Kidney capillary endothelial cell (primary cell): ENCODE measurements at regions not wholly inside any gene's neighbourhood (a gene's known extent, or its start where the extent isn't known, plus 50 kb on each side); places are given as distances from the start of the nearest gene placed in this dataset.

ENCODE experiments used
- DNase-seq: peaks from one replicate; pipeline ENCODE4 v3.0.0-alpha.2; 2018; ENCODE audit warnings: low spot score

DNA sequence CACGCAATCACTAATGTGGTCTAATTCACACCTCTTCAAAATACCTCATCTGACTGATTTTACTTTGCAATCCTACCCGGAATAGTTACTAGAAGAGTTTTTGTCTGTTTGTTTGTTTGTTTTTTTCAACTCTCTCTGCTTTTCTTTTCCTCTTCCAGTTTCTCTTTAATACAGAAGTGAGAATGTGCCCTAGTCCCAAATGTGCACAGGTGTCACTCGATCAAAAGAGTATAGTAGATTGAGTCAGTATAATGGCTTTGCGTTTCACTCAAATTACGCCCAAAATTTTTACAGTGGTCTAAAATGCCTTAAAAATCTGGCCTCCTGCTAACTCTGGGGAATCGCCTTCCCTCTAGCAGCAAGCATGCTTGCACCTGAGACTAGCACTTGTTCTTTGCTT, 1536.8 kb downstream of the KCNT2 start:
- DNase-seq, result no peak

DNA sequence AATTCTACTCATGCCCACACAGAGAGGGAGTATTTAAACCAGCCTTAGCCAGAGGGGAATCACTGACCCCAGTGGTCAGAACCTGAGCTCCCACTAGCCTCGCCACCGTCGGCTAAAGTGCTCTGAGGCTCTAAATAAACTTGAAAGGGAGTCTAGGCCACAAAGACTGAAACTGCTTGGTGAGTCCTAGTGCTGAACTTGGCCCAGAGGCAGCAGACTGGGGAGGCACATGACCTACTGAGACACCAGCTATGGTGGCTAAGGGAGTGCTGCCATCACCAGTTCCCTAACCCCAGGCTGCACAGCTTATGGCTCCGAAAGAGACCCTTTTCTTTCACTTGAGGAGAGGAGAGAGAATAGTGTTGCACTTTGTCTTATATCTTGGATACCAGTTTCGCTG, 1542.8 kb downstream of the KCNT2 start:
- DNase-seq, result no peak

DNA sequence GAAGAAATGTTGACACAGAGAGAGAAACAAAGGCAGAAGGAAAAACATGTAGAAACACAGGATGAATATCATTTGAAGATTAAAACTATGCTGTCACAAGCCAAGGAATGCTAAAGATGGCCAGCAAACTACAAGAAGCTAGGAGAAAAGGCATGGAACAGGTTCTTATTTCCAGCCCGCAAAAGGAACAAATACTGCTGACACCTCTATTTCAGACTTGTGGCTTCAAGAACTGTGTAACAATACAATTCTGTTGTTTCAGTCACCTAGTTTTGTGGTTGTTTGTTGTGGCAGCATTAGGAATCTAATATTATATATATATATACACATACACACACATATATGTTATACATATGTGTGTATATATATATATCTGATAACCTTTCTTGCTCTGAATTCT, 1543.9 kb downstream of the KCNT2 start:
- DNase-seq, result no peak

DNA sequence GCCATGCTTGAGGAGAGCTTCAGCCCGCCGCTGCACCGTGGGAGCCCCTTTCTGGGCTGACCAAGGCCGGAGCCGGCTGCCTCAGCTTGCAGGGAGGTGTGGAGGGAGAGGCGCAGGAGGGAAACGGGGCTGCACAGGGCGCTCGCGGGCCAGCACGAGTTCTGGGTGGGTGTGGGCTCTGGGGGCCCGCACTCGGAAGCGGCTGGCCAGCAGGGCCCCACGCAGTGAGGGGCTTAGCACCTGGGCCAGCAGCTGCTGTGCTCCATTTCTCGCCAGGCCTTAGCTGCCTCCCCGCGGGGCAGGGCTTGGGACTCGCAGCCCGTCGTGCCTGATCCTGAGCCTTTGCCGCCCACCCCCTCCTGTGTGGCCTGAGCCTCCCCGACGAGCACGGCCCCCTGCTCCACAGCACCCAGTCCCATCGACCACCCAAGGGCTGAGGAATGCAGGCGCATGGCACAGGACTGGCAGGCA, 1554.0 kb downstream of the KCNT2 start:
- no peak for DNase-seq

DNA sequence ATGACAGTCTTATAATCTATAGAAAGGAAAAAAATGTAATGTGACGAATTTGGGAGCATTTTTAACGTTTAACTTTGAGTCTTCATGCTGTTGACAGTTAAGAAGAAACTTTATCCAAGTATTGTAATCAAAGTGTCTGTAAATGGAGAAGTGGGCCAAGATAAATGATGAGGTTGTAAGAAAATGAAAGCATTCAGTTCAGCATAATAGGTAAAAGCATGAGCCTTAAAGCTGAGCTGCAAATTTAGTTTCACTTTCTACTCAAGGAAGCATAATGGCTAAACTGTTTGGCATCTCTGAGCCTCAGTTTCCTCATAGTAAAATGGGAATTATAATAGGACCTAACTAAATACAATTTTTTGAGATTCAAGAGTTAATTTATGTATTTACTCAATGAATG, 1554.8 kb downstream of the KCNT2 start:
- no peak for DNase-seq

DNA sequence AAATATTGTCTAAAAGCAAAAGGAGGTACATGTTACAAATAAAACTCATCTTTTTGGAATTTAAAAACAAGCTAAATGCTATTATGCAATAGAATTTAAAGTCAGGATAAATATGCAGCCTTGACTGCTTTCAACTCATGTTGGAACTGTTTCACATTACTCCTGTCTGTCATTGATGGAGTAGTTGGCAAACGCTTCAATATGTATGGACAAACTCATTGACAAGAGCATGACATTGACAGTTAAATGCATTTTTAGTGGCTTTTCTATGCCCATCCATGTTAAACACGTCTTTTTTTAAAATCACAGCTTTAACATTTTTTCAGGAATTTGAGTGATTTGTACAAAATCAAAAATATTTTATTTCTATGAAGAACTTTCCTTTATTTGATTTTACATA, 1560.5 kb downstream of the KCNT2 start:
- no peak for DNase-seq

DNA sequence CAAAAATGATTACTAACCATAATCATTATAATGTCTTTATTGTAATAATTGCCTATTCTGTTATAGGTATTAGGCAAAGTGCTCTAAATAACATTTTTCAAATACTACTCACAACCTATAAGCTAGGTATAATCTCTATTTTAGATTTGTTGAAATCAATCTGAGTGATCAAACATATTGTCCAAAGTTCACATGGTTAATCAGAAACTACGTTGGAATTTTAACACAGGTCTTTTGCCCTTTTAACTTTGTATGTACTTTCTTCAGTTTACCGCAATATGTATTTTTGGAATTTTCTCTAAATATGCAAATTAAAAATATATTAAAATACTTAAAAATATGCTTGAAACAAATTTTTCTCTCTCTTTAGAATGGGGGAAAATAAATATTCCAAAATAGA, 1563.2 kb downstream of the KCNT2 start:
- DNase-seq, result no peak

DNA sequence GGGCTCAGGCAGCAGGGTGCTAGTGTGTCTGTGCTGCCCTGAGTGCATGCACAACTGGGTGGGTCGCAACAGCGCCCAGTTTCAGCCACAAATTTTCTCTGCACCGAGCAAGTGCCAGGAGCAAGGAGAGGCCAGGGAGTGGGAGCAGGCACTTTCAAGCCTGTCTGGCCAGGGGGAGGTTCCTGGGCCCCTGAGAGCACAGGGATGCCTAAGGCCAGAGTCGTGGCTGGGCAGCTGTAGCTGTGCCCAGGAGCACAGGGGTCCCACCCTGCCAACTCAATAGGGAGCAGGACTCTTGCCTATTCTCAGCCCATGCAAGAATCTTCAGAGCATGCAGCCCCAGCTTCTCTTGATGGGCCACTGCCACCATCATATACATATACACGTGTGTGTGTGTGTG, 1577.4 kb downstream of the KCNT2 start:
- DNase-seq, result no peak

DNA sequence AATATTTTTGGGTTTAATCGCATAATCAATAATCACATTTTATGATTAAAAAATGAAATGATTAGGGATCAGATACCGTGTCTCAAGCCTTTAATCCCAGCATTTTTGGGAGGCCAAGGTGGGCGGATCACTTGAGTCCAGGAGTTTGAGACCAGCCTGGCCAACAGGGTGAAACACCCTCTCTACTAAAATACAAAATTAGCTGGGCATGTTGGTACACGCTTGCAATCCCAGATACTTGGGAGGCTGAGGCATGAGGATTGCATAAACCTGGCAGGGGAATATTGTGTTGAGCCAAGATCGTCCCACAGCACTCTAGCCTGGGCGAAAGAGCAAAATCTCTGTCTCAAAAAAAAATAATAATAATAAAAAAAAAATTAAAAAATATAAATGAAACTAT, 1581.4 kb downstream of the KCNT2 start:
- DNase-seq, result no peak

DNA sequence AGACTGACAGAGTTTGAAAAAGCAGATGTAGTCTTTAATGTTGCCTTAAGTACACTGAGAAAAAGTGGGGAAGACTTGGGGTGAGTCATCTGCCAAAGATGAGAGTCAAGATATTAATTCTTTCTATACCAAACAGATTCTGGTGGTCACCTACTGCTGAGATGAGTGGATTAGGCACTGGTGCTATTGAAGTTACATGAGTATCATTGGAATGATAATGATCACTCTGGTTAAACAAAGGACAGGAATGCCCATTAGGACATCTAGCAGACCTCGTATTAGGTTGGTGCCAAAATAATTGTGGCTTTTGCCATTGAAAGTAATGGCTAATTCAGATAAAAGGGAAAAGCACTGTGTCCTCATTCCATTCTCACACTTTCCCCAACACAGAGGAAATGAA, 1588.9 kb downstream of the KCNT2 start:
- DNase-seq, result no peak

DNA sequence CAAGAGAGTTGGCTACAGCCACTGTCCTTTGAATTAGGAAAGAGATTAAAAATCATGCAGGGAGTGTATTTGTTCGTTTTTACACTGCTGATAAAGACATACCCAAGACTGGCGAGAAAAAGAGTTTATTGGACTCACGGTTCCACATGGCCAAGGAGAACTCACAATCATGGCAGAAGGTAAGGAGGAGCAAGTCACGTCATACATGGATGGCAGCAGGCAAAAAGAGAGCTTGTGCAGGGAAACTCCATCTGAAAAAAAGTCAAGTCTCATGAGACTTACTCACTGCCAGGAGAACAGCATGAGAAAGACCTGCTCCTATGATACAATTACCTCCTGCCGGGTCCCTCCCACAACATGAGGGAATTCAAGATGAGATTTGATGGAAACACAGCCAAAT, 1595.2 kb downstream of the KCNT2 start:
- DNase-seq, result no peak

DNA sequence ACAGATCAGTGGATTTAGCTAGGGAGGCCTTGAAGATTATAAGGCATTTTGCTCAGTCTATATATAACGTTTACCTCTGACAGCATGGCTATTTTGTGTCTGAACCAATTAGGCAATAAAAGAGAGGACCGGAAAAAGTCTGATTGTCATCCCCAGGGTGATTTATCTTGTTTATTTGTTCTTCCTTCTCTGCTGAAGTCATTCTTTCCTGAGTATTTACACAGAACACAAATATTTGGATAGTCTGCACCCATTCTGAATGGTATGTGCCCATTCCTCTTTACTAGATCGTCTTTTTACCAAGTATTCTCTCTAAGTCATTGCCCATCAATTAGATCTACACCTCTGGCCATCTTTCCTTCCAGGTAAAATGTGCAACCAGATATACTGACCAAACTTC, 1602.9 kb downstream of the KCNT2 start:
- no peak for DNase-seq

DNA sequence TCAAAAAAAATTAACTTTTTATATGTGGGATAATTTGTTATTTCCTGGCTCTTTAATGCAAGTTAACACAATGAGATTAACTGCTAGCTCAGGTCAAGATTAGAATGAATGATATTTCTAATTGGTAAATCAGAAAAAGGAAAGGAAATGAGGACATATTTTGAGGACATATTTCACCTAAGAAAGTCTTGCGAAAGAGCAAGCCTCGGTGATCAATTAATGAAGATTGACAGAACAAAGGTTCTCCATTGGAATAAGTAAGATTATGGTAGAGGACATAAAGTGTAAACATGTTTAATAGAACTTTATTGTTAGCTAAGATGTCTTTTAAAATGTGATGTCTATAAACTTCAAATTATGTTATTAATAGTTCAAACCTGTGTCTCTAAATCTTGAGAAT, 1617.8 kb downstream of the KCNT2 start:
- DNase-seq, result no peak

DNA sequence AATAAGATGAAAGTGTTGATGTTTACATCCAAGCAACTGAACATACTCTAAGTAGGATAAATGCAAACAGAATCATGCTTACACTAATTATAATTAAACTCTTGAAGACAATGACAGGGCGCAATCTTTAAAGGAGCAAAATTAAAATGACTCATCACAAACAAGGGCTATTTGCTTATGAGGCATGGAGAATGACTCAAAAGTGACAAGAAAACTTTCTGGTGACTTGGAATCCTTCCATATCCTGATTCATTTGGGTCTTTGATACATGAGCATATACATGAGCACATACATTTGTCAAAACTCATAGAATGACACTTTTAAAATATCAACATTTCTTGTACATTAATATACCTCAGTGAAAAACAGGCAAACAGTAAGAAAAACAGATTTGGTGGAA, 1632.3 kb downstream of the KCNT2 start:
- peak; percentile 4 for DNase-seq

DNA sequence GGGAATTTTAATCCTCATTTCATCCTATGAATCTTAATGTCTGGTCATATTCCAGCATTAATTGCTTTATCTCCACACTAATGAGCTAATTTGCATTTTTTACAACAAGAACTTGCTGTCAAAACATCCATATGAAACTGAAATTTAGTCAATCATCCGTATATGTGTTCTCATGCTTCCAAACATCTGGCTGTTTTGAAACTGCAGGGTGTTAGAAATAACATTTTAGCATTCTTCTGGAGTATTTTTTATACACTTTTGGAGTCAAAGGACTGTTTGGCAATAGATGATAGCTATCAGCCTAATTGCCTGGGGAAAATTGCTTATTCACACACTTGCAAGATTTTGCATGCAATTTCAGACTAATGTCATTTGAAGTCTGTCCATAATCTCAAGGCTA, 1639.3 kb downstream of the KCNT2 start:
- DNase-seq, result no peak

DNA sequence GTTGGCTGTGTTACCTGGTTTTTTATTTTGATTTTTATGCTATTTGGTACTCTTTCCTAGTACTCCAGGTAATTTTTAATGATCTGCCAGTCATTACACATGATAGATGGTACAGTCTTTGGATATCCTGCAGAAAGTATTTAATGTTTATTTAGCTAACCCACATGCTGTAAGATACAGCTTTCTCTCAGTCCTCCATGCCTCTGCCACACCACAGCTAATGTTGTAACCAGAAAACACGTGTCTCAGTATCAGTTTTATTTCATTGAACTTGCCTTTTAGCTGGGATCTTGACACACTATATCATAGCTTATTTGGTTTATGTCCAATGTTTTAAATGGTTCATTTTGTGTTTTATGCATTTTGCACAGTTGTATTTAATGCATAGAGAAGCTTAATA, 1648.4 kb downstream of the KCNT2 start:
- DNase-seq, result no peak

DNA sequence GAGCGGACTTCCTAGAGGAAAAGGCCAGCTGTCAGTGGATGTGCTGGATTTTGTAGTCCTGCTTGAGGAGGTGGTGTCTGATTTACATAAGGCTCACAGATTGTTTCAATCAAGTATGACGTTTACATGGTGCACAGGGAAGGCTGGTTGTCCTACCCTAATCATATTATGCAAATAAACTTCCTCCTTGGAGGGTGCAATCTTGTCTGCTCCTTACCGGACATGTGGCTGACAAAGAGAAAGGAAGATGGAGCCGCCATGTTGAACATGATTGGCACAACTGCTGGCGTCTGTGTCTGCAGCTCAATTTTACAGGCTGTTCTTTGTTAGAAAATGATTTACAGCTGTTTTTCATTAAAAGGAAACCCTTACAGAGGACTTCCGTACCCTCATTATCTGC, 1656.1 kb downstream of the KCNT2 start:
- DNase-seq, result no peak

DNA sequence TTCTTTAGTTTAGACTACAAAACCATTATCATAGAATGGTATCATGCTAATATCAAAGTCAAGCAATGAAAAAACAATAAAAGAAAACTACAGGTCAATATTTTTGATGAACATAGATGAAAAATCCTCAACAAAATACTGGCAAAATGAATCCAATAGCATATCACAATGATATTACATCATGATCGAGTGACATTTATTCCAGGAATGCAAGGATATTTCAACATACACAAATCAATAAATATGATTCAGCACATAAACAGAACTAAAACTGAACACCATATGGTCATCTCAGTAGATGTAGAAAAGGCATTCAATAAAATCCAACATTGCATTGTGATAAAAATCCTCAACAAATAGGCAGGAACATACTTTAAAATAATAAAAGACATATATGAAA, 1657.7 kb downstream of the KCNT2 start:
- DNase-seq, result no peak

DNA sequence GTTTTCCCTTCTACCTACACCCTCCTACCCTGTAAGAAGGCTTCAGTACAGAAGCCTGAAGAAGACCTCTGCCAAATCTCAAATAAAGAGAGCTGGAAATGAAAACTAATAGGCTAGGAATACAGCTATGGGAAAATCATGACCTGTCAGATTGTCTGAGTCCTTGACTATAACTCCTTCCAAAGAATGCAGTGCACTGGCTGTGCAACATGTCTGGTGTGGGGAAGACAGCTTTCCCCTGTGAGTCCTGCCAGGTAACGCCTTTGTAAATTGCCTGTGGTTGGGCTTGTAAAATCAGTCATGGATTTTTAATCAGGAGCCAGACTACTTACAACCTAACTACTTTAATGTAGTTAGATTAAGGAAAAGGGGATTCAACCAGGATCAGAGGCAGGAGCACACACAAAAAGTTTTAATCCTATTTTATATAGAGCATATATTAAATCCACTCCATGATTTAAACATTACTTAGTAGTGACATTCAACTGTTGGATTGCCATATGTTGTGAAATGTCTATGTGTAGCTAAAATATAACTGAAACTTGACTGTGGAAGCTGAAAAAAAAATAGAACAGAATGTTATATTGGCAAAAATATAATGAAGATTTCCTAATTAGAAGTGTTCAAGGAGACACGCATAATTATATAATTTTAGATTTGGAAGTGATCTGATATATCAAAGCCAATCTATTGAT, 1667.8 kb downstream of the KCNT2 start:
- no peak for DNase-seq

DNA sequence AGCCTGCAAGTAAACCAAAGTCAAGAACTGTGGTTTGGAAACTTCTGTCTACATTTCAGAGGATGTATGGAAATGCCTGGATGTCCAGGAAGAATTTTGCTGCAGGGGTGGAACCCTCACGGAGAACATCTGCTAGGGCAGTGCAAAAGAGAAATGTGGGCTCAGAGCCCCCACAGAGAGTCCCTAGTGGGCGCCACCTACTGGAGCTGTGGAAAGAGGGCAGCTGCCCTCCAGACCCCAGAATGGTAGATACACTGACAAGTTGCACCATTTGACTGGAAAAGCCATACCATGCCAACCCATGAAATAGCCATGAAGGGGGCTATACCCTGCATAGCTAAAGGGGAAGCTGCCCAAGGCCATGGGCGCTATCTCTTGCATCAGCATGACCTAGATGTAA, 1672.4 kb downstream of the KCNT2 start:
- no peak for DNase-seq

DNA sequence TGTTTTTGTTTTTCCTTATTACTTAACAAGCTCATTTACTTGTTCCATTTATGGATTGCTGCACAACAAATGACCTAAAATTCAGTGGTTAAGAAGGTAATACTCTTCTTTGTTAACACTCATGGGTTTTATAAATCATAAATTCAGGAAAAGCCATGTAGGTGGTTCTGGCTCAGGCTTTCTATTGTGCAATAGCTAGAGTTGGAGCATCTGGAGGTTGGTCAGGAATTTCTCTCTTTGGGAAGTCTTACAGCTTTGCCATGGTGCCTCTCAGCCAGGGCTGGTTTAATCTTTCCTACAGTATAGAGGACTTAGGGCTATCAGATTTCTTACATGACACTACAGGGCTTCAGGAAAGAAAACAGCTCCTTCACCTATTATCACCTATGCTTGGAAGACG, 1677.1 kb downstream of the KCNT2 start:
- no peak for DNase-seq

DNA sequence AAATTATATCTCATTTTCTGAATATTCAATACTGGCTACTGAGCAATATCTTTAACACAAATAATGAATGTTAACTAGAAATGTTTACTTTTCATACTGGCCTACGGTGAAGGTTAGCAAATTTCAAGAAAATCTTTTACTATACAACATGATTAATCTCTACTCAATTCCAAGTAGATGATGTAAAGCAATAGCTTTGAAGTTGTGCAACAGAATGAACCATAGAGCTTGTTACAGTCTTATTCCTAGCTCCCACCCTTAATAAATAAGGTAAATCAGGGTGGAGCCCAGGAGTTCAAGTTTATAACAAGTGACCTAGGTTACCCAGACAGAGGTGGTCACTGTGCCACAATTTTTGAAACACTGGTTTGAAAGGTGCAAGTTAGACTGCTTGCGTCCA, 1678.1 kb downstream of the KCNT2 start:
- DNase-seq, result no peak

DNA sequence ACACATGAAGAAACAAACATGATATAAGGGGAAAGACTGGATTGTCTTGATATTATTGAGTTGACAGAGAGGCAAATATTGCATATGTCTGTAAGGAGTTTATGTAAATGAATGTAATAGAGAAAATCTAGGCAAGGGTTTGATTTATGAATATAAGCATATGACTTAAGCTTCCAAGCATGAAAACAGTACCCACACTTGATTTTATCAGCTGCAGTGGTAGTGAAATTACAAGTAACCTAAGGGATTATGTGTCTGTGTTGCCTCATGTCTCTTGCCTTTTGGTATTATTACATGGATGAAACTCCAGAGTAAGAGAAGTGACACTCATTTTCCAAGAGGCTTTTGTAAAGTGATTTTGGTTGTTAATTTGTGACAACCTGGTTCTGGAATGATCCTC, 1678.9 kb downstream of the KCNT2 start:
- no peak for DNase-seq

DNA sequence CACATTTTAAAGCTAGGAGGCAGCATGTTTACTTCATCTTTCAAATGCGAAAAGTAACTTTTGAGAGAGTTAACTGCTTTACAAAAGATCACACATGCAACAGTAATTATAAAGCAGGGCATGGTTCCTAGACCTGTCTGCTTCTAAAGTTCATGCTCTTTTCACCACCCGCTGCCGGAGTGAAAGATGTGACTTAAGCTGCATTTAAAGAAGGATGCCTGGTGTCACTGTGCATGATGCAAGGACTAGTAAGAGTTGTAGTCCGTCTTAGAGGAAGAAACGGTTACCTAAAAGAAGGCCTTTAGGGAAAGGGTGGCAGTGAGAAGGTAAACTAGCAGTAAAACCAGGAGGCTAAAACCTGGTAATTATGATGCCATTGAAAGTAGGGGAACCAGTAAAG, 1689.1 kb downstream of the KCNT2 start:
- DNase-seq, result no peak

DNA sequence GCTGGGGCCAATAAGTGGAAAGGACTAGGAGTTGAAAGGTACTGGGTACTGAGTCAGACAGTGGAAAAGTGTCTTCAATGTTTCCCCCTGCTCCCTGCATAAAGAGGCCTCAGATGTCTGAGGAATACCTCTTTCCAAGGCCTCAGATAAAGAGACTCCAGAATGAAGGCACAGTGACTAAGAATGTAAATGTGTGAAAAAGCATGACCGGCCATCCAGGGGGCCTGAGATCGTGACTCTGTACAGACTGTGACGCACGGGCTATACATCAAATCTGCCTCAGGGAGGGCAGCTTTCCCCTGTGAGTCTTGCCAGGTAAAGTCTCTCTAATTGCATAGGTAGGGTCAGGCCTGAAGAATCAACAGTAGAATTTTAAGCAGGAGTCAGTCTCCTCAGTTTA, 1690.5 kb downstream of the KCNT2 start:
- DNase-seq, result no peak
